ENCODE measurements at regions not wholly inside any gene's neighbourhood (a gene's known extent, or its start where the extent isn't known, plus 50 kb on each side); places are given as distances from the start of the nearest gene placed in this dataset.

DNA sequence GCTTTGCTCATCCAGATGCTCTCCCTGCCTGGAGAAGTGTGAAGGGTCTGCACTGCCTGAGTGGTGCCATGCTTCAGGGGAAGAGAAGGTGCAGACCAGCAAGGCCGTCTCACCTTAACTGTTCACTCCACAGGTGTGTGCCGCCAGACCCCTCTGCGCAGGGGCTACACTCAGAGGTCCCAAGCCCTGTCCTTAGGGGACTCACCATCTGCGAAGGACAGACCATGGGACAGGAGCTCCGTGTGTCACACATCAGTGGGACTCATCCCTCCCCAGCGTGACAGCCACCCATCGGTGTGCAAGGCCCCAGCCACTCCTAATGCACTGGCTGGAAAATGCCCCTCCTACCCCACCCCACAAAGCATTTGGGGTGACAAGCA, 142.9 kb downstream of the OLFM1 start:
- TF ChIP-seq, protein P1, sequence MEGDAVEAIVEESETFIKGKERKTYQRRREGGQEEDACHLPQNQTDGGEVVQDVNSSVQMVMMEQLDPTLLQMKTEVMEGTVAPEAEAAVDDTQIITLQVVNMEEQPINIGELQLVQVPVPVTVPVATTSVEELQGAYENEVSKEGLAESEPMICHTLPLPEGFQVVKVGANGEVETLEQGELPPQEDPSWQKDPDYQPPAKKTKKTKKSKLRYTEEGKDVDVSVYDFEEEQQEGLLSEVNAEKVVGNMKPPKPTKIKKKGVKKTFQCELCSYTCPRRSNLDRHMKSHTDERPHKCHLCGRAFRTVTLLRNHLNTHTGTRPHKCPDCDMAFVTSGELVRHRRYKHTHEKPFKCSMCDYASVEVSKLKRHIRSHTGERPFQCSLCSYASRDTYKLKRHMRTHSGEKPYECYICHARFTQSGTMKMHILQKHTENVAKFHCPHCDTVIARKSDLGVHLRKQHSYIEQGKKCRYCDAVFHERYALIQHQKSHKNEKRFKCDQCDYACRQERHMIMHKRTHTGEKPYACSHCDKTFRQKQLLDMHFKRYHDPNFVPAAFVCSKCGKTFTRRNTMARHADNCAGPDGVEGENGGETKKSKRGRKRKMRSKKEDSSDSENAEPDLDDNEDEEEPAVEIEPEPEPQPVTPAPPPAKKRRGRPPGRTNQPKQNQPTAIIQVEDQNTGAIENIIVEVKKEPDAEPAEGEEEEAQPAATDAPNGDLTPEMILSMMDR (IDR thresholded peaks at IDR 0.05) = no peak
- TF ChIP-seq POLR2A (IDR thresholded peaks at IDR 0.05) = no peak
